ENCODE measurements at regions not wholly inside any gene's neighbourhood (a gene's known extent, or its start where the extent isn't known, plus 50 kb on each side); places are given as distances from the start of the nearest gene placed in this dataset.

- no peak overlapping the region for H3K4me3 ChIP-seq (ENCODE audit: low read depth, low read length)
- TF ChIP-seq CTCF (IDR thresholded peaks at IDR 0.05; ENCODE audit: insufficient read depth, low read depth, low read length): no peak
- no peak for DNase-seq (ENCODE audit: low read depth)
Observed at GRCh38 chr10:56063642-56064041, 297.4 kb downstream of the ZWINT start.

- no peak for DNase-seq (ENCODE audit: low read depth)
- no peak for TF ChIP-seq CTCF (IDR thresholded peaks at IDR 0.05; ENCODE audit: insufficient read depth, low read depth, low read length)
- H3K4me3 ChIP-seq (ENCODE audit: low read depth, low read length): no peak overlapping the region
Observed at GRCh38 chr10:56057860-56058259, 303.2 kb downstream of the ZWINT start.

GRCh38 chr10:56035489-56035888 is 325.6 kb downstream of the ZWINT start:
- no peak overlapping the region for H3K4me3 ChIP-seq (ENCODE audit: low read depth, low read length)
- DNase-seq (ENCODE audit: low read depth): no peak
- no peak for TF ChIP-seq CTCF (IDR thresholded peaks at IDR 0.05; ENCODE audit: insufficient read depth, low read depth, low read length)

GRCh38 chr10:56028298-56029132 is 332.5 kb downstream of the ZWINT start:
- no peak for TF ChIP-seq CTCF (IDR thresholded peaks at IDR 0.05; ENCODE audit: insufficient read depth, low read depth, low read length)
- DNase-seq (ENCODE audit: low read depth): no peak
- H3K4me3 ChIP-seq (ENCODE audit: low read depth, low read length): no peak overlapping the region

- no peak for TF ChIP-seq CTCF (IDR thresholded peaks at IDR 0.05; ENCODE audit: insufficient read depth, low read depth, low read length)
- DNase-seq (ENCODE audit: low read depth): no peak
- no peak overlapping the region for H3K4me3 ChIP-seq (ENCODE audit: low read depth, low read length)
Observed at GRCh38 chr10:56012101-56012500, 349.0 kb downstream of the ZWINT start.

GRCh38 chr10:56003555-56003954 is 357.5 kb downstream of the ZWINT start:
- no peak for DNase-seq (ENCODE audit: low read depth)
- no peak for TF ChIP-seq CTCF (IDR thresholded peaks at IDR 0.05; ENCODE audit: insufficient read depth, low read depth, low read length)
- H3K4me3 ChIP-seq (ENCODE audit: low read depth, low read length): no peak overlapping the region

- no peak for DNase-seq (ENCODE audit: low read depth)
- TF ChIP-seq CTCF (IDR thresholded peaks at IDR 0.05; ENCODE audit: insufficient read depth, low read depth, low read length): no peak
- no peak overlapping the region for H3K4me3 ChIP-seq (ENCODE audit: low read depth, low read length)
Observed at GRCh38 chr10:55989188-55989587, 371.9 kb downstream of the ZWINT start.
